ENCODE measurements at regions not wholly inside any gene's neighbourhood (a gene's known extent, or its start where the extent isn't known, plus 50 kb on each side); places are given as distances from the start of the nearest gene placed in this dataset.

GRCh38 chr4:53816561-53816960 is 225.3 kb upstream of the LNX1 start:
- DNase-seq (ENCODE audit: low read depth in 2 of 3, low spot score in 2 of 3): no peak

- no peak for DNase-seq (ENCODE audit: low read depth in 2 of 3, low spot score in 2 of 3)
These were observed 224.0 kb upstream of the LNX1 start for GRCh38 chr4:53815281-53815680.

DNA sequence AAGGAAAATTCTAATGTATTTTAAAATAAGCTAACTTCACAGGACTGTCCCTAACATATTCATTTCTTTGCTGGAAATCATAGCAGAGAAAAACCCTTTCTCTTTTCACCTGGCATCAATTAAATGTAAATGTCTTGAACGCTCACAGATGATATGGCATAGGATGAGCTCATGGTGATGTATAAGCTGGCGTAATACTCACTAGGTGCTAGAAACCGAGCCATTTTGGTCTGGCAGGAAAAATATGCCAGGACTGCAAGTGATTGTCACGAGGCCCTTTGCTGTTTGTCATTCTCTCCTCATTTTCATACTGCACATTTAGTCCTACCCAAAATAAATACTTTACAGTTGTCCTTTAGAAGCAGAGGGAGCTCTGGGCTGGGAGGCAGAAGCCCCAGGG is 222.7 kb upstream of the LNX1 start:
- DNase-seq (ENCODE audit: low read depth in 2 of 3, low spot score in 2 of 3): no peak

DNA sequence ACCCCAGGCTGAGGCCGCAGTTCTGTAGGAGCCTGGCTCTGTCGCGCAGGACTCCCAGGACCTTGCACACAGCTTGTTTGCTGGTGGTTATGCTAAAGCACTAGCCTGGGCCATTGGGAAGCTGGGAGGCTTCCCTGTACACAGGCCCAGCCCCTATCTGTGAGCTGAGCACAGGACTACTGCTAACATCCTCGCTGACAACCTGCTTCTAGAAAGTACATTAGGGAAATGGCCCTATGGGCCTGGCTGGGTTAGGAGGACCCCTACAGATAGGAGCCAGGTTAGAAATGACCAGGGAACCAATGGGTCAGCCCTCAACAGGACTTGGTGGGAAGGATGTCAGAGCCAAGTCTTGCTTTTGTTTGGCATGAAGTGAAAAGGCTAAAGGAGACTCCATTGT is 219.4 kb upstream of the LNX1 start:
- DNase-seq (ENCODE audit: low read depth in 2 of 3, low spot score in 2 of 3): no peak

DNA sequence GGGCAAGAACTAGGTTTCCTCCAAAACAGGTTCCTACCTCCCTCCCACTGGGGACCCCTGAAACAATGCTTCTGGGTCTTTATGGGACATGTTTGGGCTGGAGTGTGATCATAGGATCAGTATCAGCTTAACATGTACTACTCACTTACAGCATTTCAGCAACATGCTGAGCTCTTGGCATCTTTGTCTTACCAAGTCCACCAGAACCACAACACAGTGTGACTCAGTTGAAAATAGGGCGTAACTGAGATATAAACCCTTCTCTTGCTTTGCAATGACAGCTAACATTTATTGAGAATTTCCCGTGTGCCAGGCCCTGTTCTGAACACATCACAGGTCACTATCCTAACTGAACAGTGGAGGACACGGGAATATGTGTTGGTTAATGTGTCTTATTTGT is 218.5 kb upstream of the LNX1 start:
- DNase-seq (ENCODE audit: low read depth in 2 of 3, low spot score in 2 of 3): no peak

DNA sequence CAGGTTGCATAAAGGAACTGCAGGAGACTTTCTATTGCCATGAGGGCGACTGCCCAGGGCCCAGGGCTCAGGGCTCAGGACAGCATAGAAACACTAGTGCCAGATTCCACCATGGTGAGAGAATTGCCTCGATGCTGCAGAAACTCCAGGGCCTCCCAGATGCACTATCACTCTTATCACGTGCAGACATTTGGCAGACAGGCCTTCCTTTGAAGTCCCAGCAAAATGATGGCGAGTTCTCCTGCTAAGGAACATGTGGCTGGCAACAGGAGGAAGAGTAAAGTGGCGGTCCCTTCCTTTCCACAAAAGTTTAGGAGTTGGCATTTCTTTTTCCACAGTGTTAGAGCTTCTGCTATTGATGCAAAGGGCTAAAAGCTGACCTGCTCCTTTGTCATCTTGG is 214.0 kb upstream of the LNX1 start:
- no peak for DNase-seq (ENCODE audit: low read depth in 2 of 3, low spot score in 2 of 3)

GRCh38 chr4:53804719-53805118 is 213.4 kb upstream of the LNX1 start:
- DNase-seq (ENCODE audit: low read depth in 2 of 3, low spot score in 2 of 3): no peak

DNA sequence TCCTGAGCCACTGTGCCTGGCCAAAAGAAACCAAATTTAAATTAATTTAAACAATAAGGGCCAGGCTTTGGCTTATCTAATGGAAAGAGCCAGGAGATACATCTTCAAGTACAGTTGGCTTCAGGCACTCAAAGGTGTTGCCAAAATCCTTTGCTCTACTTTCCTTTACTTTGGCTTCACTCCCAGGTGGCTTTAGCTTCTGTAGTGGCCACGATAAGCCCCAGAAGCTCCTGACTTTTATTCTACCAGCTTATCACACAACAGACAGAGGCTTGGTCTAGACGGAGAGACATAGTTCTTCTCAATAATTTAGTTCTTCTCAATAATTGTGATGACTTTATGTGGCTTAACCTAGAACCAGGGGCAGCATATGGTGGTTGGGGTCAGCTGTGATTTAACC is 211.2 kb upstream of the LNX1 start:
- DNase-seq (ENCODE audit: low read depth in 2 of 3, low spot score in 2 of 3): no peak

DNA sequence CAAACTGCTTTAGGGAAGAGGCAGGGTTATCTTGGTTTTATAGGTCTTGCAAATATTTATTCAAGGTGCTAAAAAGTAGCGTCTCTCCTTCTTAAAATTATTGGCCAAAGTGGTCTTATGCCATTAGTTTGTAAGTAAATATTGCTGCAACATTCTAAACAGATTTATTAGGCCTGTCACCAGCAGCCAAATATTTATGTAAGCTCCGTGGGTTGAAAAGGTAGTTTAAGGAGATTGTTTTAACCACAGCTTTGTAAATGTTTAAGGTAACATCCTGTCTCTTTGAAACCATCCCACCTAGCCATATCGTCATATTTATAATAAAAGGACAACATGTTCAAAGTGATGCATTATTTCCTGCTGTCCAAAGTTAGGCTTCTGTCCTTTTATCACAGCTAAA is 210.1 kb upstream of the LNX1 start:
- no peak for DNase-seq (ENCODE audit: low read depth in 2 of 3, low spot score in 2 of 3)

DNA sequence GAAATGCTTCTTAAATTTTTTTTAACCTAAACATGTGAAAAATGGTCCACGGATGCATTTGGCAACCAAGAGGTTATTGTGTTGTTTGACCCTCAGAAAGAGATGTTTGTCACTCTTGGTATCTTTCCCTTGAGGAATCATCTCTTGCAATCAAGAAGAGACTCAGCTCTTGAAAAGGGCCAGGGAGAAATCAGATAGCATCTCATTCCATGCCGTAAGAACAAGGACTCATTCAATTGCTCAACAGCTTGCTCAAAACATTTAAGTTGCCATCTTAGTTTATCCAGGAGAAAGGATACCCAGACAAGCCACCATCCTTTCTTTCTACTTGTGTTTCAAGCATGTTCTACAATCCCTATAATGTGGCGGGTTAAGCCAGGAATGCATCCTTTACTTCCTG is 209.5 kb upstream of the LNX1 start:
- no peak for DNase-seq (ENCODE audit: low read depth in 2 of 3, low spot score in 2 of 3)

- DNase-seq (ENCODE audit: low read depth in 2 of 3, low spot score in 2 of 3): no peak
These were observed 201.8 kb upstream of the LNX1 start for GRCh38 chr4:53793096-53793495.

DNA sequence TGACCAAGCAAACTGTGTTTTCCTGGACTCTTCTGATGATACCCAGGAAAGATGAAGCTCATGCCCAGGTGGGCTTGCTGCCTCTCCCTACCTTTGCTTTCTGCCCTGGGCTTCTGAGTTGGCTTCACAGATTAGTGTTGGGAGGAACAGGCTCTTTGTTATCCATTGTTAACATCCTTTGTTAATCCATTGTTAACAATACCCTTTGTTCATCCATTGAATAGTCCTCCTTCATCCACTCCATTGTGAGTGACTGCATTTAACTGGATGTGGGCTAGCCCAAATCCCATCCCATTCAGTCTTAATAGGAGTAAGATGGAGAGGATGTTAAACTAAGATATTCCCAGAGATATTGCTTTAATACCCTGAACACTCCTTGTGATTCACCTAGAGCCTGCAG is 199.0 kb upstream of the LNX1 start:
- DNase-seq (ENCODE audit: low read depth in 2 of 3, low spot score in 2 of 3): no peak

DNA sequence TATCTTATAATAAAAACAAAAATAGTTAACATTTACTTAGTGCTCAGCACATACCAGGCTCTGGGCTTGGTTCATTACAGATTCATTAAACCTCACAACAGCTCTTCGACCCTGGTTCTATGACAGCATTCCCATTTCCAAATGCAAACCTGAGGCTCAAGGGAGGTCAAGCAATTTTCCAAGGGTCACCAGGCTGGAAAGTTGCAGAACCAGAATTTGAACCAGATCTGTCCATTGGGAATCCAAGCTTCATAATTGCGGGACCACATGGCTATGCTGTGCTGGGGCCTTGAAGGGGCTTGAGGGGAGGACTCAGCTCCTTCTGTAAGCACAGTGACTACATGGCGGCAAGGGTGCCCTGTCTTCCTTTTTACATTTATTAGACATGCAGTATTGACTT is 197.3 kb upstream of the LNX1 start:
- no peak for DNase-seq (ENCODE audit: low read depth in 2 of 3, low spot score in 2 of 3)

GRCh38 chr4:53788011-53788410 is 196.7 kb upstream of the LNX1 start:
- no peak for DNase-seq (ENCODE audit: low read depth in 2 of 3, low spot score in 2 of 3)

- no peak for DNase-seq (ENCODE audit: low read depth in 2 of 3, low spot score in 2 of 3)
These were observed 195.3 kb upstream of the LNX1 start for GRCh38 chr4:53786632-53787031.

DNA sequence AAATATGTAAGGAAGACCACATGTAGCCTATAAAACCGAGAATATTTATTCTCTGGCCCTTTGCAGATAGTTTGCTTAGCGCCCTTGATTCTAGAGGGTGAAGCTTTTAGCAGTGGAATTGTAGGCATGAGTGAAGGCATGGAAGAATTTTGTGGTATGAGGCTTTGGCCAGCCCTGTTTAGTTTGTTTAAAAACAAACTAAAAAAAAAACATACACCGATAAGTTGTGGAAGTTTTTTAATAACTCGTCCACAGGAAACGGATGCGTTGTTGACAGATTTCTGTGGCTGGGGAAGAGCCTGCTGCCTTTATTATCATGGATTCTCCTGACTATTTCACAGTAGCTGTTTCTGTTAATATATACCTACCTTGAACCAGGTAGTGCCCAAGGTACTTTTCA is 194.7 kb upstream of the LNX1 start:
- DNase-seq (ENCODE audit: low read depth in 2 of 3, low spot score in 2 of 3): no peak

GRCh38 chr4:53784112-53784511 is 192.8 kb upstream of the LNX1 start:
- no peak for DNase-seq (ENCODE audit: low read depth in 2 of 3, low spot score in 2 of 3)

DNA sequence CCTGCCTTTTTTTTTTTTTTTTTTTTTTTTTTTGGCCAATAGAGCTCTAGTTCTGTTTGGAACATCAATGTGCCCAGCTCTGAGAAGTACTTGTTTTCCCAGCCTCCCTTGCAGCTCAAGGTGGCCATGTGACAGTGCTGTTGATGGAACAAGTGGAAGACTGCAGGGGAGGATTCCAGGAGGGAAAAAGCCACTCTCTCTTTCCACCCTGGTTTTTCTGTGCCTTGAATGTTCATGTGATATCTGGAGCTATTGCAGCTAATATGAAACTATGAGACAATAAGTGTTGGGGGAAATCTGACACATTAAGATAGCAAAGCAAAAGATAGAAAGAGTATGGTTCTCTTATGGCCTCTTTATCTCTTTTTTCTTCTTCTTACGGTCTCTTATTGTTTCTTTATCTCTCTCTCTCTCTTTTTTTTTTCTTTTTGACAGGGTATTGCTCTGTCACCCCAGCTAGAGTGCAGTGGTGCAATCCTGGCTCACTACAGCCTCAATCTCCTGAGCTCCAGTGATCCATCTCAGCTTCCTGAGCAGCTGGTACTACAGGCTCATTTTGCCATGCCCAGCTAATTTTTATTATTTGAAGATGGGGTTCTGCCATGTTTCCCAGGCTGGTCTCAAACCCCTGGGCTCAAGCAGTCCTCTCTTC is 192.0 kb upstream of the LNX1 start:
- DNase-seq (ENCODE audit: low read depth in 2 of 3, low spot score in 2 of 3): no peak

DNA sequence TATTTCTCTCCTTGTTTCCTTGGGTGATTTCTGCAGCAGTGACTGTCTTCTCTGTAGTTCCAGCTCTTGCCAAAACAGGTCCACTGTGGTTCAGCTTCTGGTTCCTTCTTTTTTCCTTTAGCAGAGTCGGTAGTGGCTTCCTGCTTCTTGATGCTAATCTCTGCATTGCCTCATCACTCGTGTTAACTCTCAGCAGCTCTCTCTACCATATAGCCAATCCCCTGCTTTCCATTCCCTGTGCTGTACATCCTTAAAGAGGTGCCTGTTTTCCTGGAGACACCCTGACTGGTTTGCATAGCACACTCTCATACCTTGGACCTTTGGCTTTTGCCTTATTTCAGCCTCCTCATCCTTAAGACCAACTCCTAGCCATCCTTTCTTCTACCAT is 191.2 kb upstream of the LNX1 start:
- no peak for DNase-seq (ENCODE audit: low read depth in 2 of 3, low spot score in 2 of 3)

DNA sequence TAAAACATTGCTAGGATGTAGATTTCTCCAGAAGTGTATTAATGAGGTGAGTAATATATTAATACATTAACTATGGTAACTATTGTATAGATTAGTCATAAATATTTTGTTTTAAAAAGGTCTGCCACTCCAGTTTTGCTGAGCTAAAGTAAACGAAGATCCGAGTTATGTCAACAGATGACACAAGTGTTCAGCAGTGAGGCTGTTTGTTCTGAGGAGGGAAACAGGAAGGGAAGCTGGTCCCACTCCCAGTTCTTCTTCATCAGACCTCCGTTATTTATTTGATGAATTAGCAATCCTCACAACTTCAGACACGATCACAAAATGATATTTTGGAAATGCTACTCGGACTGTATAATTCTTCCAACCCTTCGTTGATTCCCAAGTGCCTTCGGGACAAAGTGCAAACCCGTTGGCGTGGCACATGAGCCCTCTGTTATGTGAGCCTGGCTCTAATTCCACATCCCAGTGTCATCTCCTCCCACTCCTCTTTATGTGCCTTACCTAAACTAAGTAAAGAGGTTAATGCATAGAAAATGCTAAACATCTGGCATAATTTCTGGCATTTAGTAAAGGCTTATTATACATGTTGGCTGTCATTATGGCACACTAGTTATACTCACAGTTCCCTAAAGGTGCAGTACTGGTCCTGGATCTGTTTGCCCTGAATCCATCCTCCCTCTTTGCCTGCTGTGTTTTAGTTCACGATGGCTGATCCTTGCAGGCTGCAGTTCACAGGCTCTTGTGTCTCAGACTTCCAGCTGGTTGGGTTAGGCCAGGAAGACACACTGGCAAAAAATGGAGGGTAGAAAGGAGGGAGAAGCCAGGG is 190.6 kb upstream of the LNX1 start:
- DNase-seq (ENCODE audit: low read depth in 2 of 3, low spot score in 2 of 3): no peak

DNA sequence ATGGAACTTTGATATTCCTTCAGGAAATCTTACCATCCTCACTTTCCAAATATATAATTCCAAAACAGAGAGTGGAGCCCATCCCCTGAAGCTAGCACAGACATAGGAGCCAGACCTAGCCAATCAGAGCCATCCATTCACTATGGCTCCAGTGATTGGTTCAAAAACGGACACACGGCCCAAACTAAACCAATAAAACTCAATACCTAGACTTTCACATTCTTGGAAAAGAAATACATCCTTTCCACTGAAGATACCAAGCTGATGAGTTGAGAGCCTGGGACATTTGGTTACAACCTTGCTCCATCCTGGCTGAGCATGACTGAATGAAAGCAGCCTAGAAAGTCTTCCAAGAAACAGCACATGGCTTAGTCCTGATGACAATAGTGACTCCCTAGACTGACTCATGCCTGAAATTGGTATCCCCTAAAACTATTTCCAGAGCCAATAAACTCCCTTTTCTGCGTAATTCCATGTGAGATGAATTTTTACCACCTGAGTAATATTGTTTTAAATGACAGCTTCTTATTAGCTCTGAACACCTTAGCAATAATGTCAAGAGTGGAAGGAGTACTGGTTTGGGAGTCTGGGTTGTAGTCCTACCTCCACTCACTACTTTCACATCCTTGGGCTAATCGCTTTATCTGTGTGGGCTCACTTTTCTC is 189.6 kb upstream of the LNX1 start:
- DNase-seq (ENCODE audit: low read depth in 2 of 3, low spot score in 2 of 3): no peak

DNA sequence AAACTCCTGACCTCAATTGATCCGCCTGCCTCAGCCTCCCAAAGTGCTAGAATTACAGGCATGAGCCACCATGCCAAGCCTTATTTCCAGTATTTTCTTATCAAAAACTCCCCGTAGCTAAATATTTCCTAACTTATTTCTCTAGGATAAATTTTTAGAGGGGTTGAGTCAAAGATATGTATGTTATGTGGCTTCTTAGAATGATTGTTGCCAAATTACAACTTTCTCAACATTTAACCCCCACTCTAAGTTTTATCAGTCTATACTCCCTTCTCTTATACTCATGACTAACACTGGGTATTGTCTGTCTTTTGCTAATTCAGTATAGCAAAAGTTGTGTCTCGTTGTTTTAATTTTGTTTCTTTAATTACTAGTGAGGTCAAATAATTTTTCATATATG is 187.7 kb upstream of the LNX1 start:
- DNase-seq (ENCODE audit: low read depth in 2 of 3, low spot score in 2 of 3): no peak
